Endothelial cell of umbilical vein (primary cell): ENCODE measurements at regions not wholly inside any gene's neighbourhood (a gene's known extent, or its start where the extent isn't known, plus 50 kb on each side); places are given as distances from the start of the nearest gene placed in this dataset.

Experiments used
- BruUV-seq: library from RNA; stranded (reverse); fragments of 400-500 nt; replicated peaks from 2 replicates; lab custom pipeline; 2021; lab: Mats Ljungman, UMichigan
- CTCF ChIA-PET: fragments of 300-600, 350-600 bp; sonication (Branson Sonifier 250); formaldehyde crosslinking; loops from one replicate; lab custom pipeline; 2021; ENCODE audit warnings: antibody characterized with exemption, inconsistent platforms; lab: Charles Lee
- POLR2A ChIA-PET: fragments of 300-600, 350-600 bp; sonication (Branson Sonifier 250); formaldehyde crosslinking; loops from one replicate; lab custom pipeline; 2021; ENCODE audit warnings: antibody characterized with exemption, inconsistent platforms; lab: Charles Lee
- DNase-seq: peaks from one replicate; pipeline ENCODE4 v3.0.0-alpha.2; 2011; ENCODE audit warnings: low read depth, low spot score
- FAIRE-seq: peaks from 2 replicates; lab custom pipeline; 2011; peaks lifted over from hg19 to GRCh38; lab: Jason Lieb, UNC
- H2AFZ ChIP-seq: 2 replicates; pipeline ENCODE4 v1.6.0; 2012; ENCODE audit warnings: low read depth, low read length, control low read depth, inconsistent platforms
- H3K27ac ChIP-seq: 2 replicates; pipeline ENCODE4 v1.5.1; 2011; ENCODE audit warnings: low read depth, mild to moderate bottlenecking, control low read depth, low read length, moderate library complexity; ENCODE audit not compliant: insufficient read depth
- H3K27me3 ChIP-seq, 2 experiments: 2 replicates each; pipeline versions ENCODE4 v1.6.0 to v1.6.1; 2011; ENCODE audit warnings: low read length in 2 of 2, mixed read lengths in 1 of 2; ENCODE audit not compliant: control insufficient read depth in 2 of 2, insufficient read depth in 2 of 2
- H3K36me3 ChIP-seq, 2 experiments: 2 replicates in 1 of 2; 3 replicates in 1 of 2; pipeline ENCODE4 v1.5.1; 2011; ENCODE audit warnings: low read length in 2 of 2, mild to moderate bottlenecking in 1 of 2, moderate library complexity in 1 of 2; ENCODE audit not compliant: control insufficient read depth in 2 of 2, insufficient read depth in 2 of 2; ENCODE audit errors: extremely low read depth in 1 of 2
- H3K4me1 ChIP-seq: 3 replicates; pipeline ENCODE4 v1.5.1; 2011; ENCODE audit warnings: mild to moderate bottlenecking, low read length; ENCODE audit not compliant: control insufficient read depth, insufficient read depth; ENCODE audit errors: extremely low read depth
- H3K4me2 ChIP-seq: 2 replicates; pipeline ENCODE4 v1.6.1; 2011; ENCODE audit warnings: low read length, control low read depth, mixed read lengths; ENCODE audit not compliant: insufficient read depth
- H3K4me3 ChIP-seq, 3 experiments: fragments of 200-600 bp in 1 of 3; sonication (generic), shearing (Covaris generic) in 1 of 3; replicated peaks in 1 of 3; 2 replicates each; pipeline ENCODE4 v1.5.1; 2011 to 2016; ENCODE audit warnings: control low read depth in 3 of 3, low read length in 3 of 3, mild to moderate bottlenecking in 2 of 3, inconsistent platforms in 1 of 3, low read depth in 1 of 3, moderate library complexity in 1 of 3; ENCODE audit not compliant: insufficient read depth in 1 of 3
- H3K79me2 ChIP-seq: 2 replicates; pipeline ENCODE4 v1.6.0; 2012; ENCODE audit warnings: low read length, inconsistent platforms; ENCODE audit not compliant: control insufficient read depth, insufficient read depth
- H3K9ac ChIP-seq: replicated peaks from 2 replicates; pipeline ENCODE3; 2011; ENCODE audit warnings: low read length, control low read depth; ENCODE audit not compliant: insufficient read depth; ENCODE audit errors: extremely low read depth
- H3K9me1 ChIP-seq: replicated peaks from 3 replicates; pipeline ENCODE4 v1.6.0; 2011; ENCODE audit warnings: mild to moderate bottlenecking, low read length; ENCODE audit not compliant: control insufficient read depth, insufficient read depth; ENCODE audit errors: extremely low read depth
- H3K9me3 ChIP-seq: replicated peaks from 2 replicates; pipeline ENCODE4 v1.5.1; 2012; ENCODE audit warnings: low read length, inconsistent platforms; ENCODE audit not compliant: control insufficient read depth, insufficient read depth
- H4K20me1 ChIP-seq: replicated peaks from 2 replicates; pipeline ENCODE3; 2011; ENCODE audit warnings: mild to moderate bottlenecking, low read length; ENCODE audit not compliant: control insufficient read depth, insufficient read depth; ENCODE audit errors: extremely low read depth
- EZH2 ChIP-seq: IDR thresholded peaks from 2 replicates; pipeline ENCODE4 v1.6.1; 2012; ENCODE audit warnings: borderline replicate concordance, low read depth, mild to moderate bottlenecking, moderate library complexity, low read length, inconsistent platforms; ENCODE audit not compliant: severe bottlenecking
- FOS ChIP-seq: IDR thresholded peaks from 2 replicates; pipeline ENCODE4 v1.6.1; 2011; ENCODE audit warnings: mild to moderate bottlenecking, low read length, moderate library complexity, borderline replicate concordance; ENCODE audit not compliant: insufficient read depth
- GATA2 ChIP-seq: IDR thresholded peaks from 2 replicates; pipeline ENCODE4 v1.7.0; 2011; ENCODE audit warnings: low read depth, mild to moderate bottlenecking, moderate library complexity, mixed read lengths, low read length; ENCODE audit not compliant: insufficient read length, insufficient read depth
- JUN ChIP-seq: IDR thresholded peaks from 2 replicates; pipeline ENCODE4 v1.6.1; 2011; ENCODE audit warnings: borderline replicate concordance, low read depth; ENCODE audit not compliant: insufficient read length, insufficient read depth
- MYC ChIP-seq: IDR thresholded peaks from one replicate; pipeline ENCODE4 v1.6.1; 2011; ENCODE audit warnings: mild to moderate bottlenecking, low read depth, low read length
- POLR2A ChIP-seq: IDR thresholded peaks from 2 replicates; pipeline ENCODE4 v1.6.1; 2012; ENCODE audit warnings: low read depth, mild to moderate bottlenecking, control low read depth, low read length
- POLR2AphosphoS5 ChIP-seq: IDR thresholded peaks from 2 replicates; pipeline ENCODE4 v1.6.1; 2012; ENCODE audit warnings: low read depth, mild to moderate bottlenecking, control low read depth, low read length, moderate library complexity; ENCODE audit not compliant: insufficient read depth
- dilution Hi-C: fragments of 300-500 bp; cut with MboI; formaldehyde crosslinking; loops from one replicate; pipeline ENCODE4 v1.15.0; 2019; ENCODE audit warnings: low sequenced_read_pairs; ENCODE audit not compliant: extremely low pct_ligation_motif_present
- intact Hi-C: fragments of 100-400 bp; cut with micrococcal nuclease; formaldehyde crosslinking; loops from one replicate; pipeline ENCODE4 v1.10.0; 2022
- TF ChIP-seq, protein P1 (sequence below): IDR thresholded peaks from 2 replicates; pipeline ENCODE4 v1.6.1; 2011; ENCODE audit not compliant: insufficient read depth, insufficient read length
- TF ChIP-seq, protein P2 (sequence below), 2 donors: IDR thresholded peaks; 1 replicate in 1 of 2; 2 replicates in 1 of 2; pipeline ENCODE4 v1.5.1; 2011; ENCODE audit warnings: low read length in 2 of 2, mild to moderate bottlenecking in 2 of 2, moderate library complexity in 2 of 2, control low read depth in 1 of 2, inconsistent platforms in 1 of 2, low read depth in 1 of 2; ENCODE audit not compliant: insufficient read depth in 1 of 2; ENCODE audit errors: extremely low read depth in 1 of 2

DNA sequence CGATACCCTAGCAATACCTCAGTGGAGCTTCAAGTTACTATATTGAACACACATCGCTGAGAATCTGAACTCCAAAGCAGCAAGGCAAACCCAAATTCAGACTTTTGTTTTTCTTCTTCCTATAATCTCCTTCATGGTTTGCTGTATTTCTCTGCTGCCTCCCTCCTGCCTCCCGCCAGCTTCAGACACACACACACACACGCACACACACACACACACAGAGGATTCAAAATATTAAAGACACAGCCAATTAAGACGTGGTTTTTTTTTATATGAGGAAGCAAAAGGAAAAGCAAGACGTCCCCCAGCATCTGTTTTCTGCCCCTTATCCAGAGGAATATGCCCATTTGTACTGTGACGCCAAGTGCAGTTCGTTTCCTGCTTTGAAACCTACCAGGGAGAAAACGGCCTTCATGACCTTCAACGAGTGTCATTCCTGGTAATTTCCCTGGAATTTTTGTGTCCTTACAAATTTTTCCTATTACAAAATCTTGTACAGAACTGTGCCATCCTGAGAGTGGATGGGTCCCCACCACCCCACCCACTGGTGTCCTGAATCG, 547.9 kb upstream of the ID2 start:
- POLR2A ChIA-PET = no interaction called here
- FAIRE-seq = no peak
- intact Hi-C loops = no loop called here

More for the DNA sequence above, 547.9 kb upstream of the ID2 start:
- H3K79me2 ChIP-seq = no peaks in the 10 kb centered on the region
- no peaks in the 10 kb centered on the region for H3K36me3 ChIP-seq
- TF ChIP-seq GATA2 = no peak
- TF ChIP-seq, protein P1, sequence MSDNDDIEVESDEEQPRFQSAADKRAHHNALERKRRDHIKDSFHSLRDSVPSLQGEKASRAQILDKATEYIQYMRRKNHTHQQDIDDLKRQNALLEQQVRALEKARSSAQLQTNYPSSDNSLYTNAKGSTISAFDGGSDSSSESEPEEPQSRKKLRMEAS = no peak
- TF ChIP-seq, protein P2, sequence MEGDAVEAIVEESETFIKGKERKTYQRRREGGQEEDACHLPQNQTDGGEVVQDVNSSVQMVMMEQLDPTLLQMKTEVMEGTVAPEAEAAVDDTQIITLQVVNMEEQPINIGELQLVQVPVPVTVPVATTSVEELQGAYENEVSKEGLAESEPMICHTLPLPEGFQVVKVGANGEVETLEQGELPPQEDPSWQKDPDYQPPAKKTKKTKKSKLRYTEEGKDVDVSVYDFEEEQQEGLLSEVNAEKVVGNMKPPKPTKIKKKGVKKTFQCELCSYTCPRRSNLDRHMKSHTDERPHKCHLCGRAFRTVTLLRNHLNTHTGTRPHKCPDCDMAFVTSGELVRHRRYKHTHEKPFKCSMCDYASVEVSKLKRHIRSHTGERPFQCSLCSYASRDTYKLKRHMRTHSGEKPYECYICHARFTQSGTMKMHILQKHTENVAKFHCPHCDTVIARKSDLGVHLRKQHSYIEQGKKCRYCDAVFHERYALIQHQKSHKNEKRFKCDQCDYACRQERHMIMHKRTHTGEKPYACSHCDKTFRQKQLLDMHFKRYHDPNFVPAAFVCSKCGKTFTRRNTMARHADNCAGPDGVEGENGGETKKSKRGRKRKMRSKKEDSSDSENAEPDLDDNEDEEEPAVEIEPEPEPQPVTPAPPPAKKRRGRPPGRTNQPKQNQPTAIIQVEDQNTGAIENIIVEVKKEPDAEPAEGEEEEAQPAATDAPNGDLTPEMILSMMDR (IDR thresholded peaks at IDR 0.05; ENCODE audit: extremely low read depth in 1 of 2, insufficient read depth in 1 of 2, low read depth in 1 of 2, low read length in 2 of 2) = no peak
- TF ChIP-seq POLR2A = no peak
- no peak for TF ChIP-seq FOS
- TF ChIP-seq POLR2AphosphoS5 = no peak
- TF ChIP-seq EZH2 = no peak
- TF ChIP-seq JUN = no peak
- no peak for TF ChIP-seq MYC
- dilution Hi-C loops = no loop called here
- H3K4me1 ChIP-seq = no peaks in the 10 kb centered on the region
- BruUV-seq = no TSS peak
- no peak overlapping the region for H3K9ac ChIP-seq
- H3K4me3 ChIP-seq = no peak overlapping the region
- H4K20me1 ChIP-seq = no peaks in the 10 kb centered on the region
- H3K9me3 ChIP-seq = no peaks in the 10 kb centered on the region
- no peaks in the 10 kb centered on the region for H3K27me3 ChIP-seq
- H3K4me2 ChIP-seq = no peak overlapping the region
- H3K27ac ChIP-seq = no peak overlapping the region
- DNase-seq = no peak
- no peak overlapping the region for H2AFZ ChIP-seq
- H3K9me1 ChIP-seq = no peaks in the 10 kb centered on the region
- CTCF ChIA-PET = no interaction called here
